ENCODE measurements at regions not wholly inside any gene's neighbourhood (a gene's known extent, or its start where the extent isn't known, plus 50 kb on each side); places are given as distances from the start of the nearest gene placed in this dataset.

- Mint-ChIP-seq H3K27ac (no peak overlapping the region), H3K4me1 (no peaks in the 10 kb centered on the region), H3K27me3 (no peaks in the 10 kb centered on the region), H3K4me3 (no peak overlapping the region), H3K9me3 (peaks cover 6 to 27% of the 10 kb centered on the region in 2 donors)
- no peak for ATAC-seq
- DNase-seq = no peak
Measured at GRCh38 chr4:34814266-34814665, 1430.0 kb downstream of the ARAP2 start.

GRCh38 chr4:34824515-34824914 lies 1419.8 kb downstream of the ARAP2 start:
- H3K27me3 Mint-ChIP-seq = no peaks in the 10 kb centered on the region
- no peaks in the 10 kb centered on the region for H3K4me1 Mint-ChIP-seq
- ATAC-seq (no peak), DNase-seq (no peak)
- no peak overlapping the region for H3K27ac Mint-ChIP-seq
- H3K9me3 Mint-ChIP-seq = no peaks in the 10 kb centered on the region
- no peak overlapping the region for H3K4me3 Mint-ChIP-seq

GRCh38 chr4:34826660-34827059 lies 1417.7 kb downstream of the ARAP2 start:
- Mint-ChIP-seq H3K4me3 (no peak overlapping the region), H3K27ac (no peak overlapping the region), H3K9me3 (no peaks in the 10 kb centered on the region), H3K4me1 (no peaks in the 10 kb centered on the region), H3K27me3 (no peaks in the 10 kb centered on the region)
- ATAC-seq (no peak), DNase-seq (no peak)

GRCh38 chr4:34845926-34846325 lies 1398.4 kb downstream of the ARAP2 start:
- Mint-ChIP-seq H3K4me1 (no peaks in the 10 kb centered on the region), H3K27ac (no peak overlapping the region), H3K27me3 (no peaks in the 10 kb centered on the region), H3K9me3 (no peaks in the 10 kb centered on the region), H3K4me3 (no peak overlapping the region)
- ATAC-seq (no peak), DNase-seq (no peak)

GRCh38 chr4:34850421-34850820 lies 1393.9 kb downstream of the ARAP2 start:
- no peaks in the 10 kb centered on the region for H3K9me3 Mint-ChIP-seq

GRCh38 chr4:34850968-34851367 lies 1393.3 kb downstream of the ARAP2 start:
- H3K4me3 Mint-ChIP-seq = no peak overlapping the region
- H3K27ac Mint-ChIP-seq = no peak overlapping the region
- no peaks in the 10 kb centered on the region for H3K9me3 Mint-ChIP-seq
- DNase-seq = no peak
- no peaks in the 10 kb centered on the region for H3K27me3 Mint-ChIP-seq
- H3K4me1 Mint-ChIP-seq = no peaks in the 10 kb centered on the region
- ATAC-seq = no peak

More at GRCh38 chr4:34850421-34850820, 1393.9 kb downstream of the ARAP2 start:
- ATAC-seq (no peak), DNase-seq (no peak)
- Mint-ChIP-seq H3K4me3 (no peak overlapping the region), H3K4me1 (no peaks in the 10 kb centered on the region), H3K27ac (no peak overlapping the region), H3K27me3 (no peaks in the 10 kb centered on the region)

DNA sequence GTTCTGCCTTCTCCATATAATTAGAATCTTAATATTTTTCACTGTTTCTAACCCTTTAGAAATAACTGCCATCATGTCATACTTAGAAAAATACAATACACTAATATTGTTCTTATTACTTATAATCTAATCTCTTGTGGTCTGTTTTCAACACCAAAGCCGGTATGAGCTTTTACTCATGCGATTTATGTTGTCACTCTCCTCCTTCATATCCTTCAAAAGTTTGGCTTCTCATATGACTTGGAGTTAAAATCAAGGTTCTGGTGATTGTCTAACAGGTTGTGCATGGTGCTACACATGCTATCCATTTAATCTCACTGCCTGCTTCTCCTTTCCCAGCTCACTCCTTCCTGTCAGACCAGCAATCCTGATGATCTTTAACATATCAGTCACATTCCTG lies 1392.9 kb downstream of the ARAP2 start:
- Mint-ChIP-seq H3K4me1 (no peaks in the 10 kb centered on the region), H3K9me3 (no peaks in the 10 kb centered on the region), H3K27me3 (no peaks in the 10 kb centered on the region), H3K4me3 (no peak overlapping the region), H3K27ac (no peak overlapping the region)
- ATAC-seq (no peak), DNase-seq (no peak)

- no peaks in the 10 kb centered on the region for H3K4me1 Mint-ChIP-seq
- H3K27ac Mint-ChIP-seq = no peak overlapping the region
- no peaks in the 10 kb centered on the region for H3K27me3 Mint-ChIP-seq
- H3K9me3 Mint-ChIP-seq = no peaks in the 10 kb centered on the region
- ATAC-seq (peak; percentile 15), DNase-seq (no peak)
- no peak overlapping the region for H3K4me3 Mint-ChIP-seq
Measured at GRCh38 chr4:34854451-34854850, 1389.9 kb downstream of the ARAP2 start.

GRCh38 chr4:34861666-34862065 lies 1382.6 kb downstream of the ARAP2 start:
- H3K27ac Mint-ChIP-seq = no peak overlapping the region
- no peaks in the 10 kb centered on the region for H3K4me1 Mint-ChIP-seq
- no peaks in the 10 kb centered on the region for H3K27me3 Mint-ChIP-seq
- DNase-seq (no peak), ATAC-seq (no peak)
- no peak overlapping the region for H3K4me3 Mint-ChIP-seq
- peaks cover 0 to 5% of the 10 kb centered on the region in 2 donors for H3K9me3 Mint-ChIP-seq

GRCh38 chr4:34878961-34879360 lies 1365.4 kb downstream of the ARAP2 start:
- H3K4me3 Mint-ChIP-seq = no peak overlapping the region
- no peak overlapping the region for H3K27ac Mint-ChIP-seq
- DNase-seq = no peak
- no peaks in the 10 kb centered on the region for H3K4me1 Mint-ChIP-seq
- no peak for ATAC-seq
- H3K27me3 Mint-ChIP-seq = no peaks in the 10 kb centered on the region
- peaks cover 16 to 33% of the 10 kb centered on the region in 2 donors for H3K9me3 Mint-ChIP-seq

GRCh38 chr4:34880246-34880645 lies 1364.1 kb downstream of the ARAP2 start:
- no peak for ATAC-seq
- DNase-seq = no peak
- Mint-ChIP-seq H3K4me1 (no peaks in the 10 kb centered on the region), H3K27ac (no peak overlapping the region), H3K4me3 (no peak overlapping the region), H3K27me3 (no peaks in the 10 kb centered on the region), H3K9me3 (peaks cover 8 to 20% of the 10 kb centered on the region in 2 donors)

GRCh38 chr4:34891892-34892291 lies 1352.4 kb downstream of the ARAP2 start:
- DNase-seq (no peak), ATAC-seq (no peak)
- no peak overlapping the region for H3K27ac Mint-ChIP-seq
- H3K4me3 Mint-ChIP-seq = no peak overlapping the region
- no peaks in the 10 kb centered on the region for H3K9me3 Mint-ChIP-seq
- no peaks in the 10 kb centered on the region for H3K4me1 Mint-ChIP-seq
- no peaks in the 10 kb centered on the region for H3K27me3 Mint-ChIP-seq

DNA sequence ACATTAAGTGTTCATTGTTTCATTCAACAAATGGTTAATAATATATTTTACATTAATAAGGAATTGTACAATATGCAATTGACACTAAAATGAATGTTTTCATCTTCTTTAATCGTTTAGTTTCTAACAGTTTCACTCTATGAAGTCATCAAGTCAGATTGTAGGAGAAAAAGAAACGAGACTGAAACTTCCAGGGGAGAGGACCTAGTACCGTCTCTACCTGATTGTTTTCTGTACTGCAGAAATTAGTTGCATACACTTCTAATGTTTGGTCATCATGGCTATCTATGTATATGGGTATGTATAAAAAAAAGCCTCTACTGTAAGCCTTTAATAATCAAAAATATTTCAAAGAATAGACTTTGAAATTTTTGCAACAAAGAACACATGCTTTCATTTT lies 1350.9 kb downstream of the ARAP2 start:
- Mint-ChIP-seq H3K27ac (no peak overlapping the region), H3K4me3 (no peak overlapping the region), H3K27me3 (no peaks in the 10 kb centered on the region), H3K9me3 (no peaks in the 10 kb centered on the region), H3K4me1 (no peaks in the 10 kb centered on the region)
- DNase-seq = no peak
- ATAC-seq = no peak

DNA sequence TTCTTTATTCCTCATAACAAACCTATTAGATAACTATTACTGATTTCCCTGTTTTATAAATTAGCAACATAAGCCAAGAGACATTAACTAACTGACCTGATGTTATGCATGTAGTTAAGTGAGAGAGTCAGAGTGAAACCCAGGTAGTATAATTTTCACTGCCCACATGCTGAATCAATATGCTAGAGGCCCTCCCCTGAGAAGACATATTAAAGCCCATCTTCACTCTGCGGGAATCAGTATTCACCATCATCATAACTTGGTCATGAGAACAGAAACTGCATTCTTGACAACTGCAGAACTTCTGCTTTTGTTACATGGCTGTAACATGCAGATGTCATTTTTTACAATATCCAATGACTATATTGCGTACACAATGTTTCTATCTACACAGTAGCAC lies 1324.3 kb downstream of the ARAP2 start:
- H3K9me3 Mint-ChIP-seq = no peaks in the 10 kb centered on the region
- H3K27me3 Mint-ChIP-seq = no peaks in the 10 kb centered on the region
- DNase-seq = no peak
- no peak for ATAC-seq
- no peak overlapping the region for H3K27ac Mint-ChIP-seq
- H3K4me1 Mint-ChIP-seq = no peaks in the 10 kb centered on the region
- no peak overlapping the region for H3K4me3 Mint-ChIP-seq

DNA sequence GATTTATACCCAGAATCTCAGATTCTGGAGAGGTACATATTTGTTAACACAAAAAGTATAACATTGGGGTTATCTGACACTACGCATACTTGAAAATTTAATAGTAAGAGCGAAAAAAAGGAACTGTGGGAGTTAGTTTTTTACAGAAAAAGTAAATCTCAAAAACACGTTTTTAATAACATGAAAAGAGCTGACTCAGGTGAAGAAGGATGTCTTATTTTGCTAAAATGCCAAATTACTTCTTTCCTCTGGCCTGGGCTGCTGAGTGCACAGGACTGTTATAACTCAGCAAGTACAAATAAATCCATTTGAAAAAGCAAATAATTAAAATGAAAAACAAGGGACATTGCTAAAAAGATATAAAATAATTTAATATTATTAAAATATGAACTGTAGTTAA lies 1322.9 kb downstream of the ARAP2 start:
- Mint-ChIP-seq H3K27ac (no peak overlapping the region), H3K4me1 (no peaks in the 10 kb centered on the region), H3K27me3 (no peaks in the 10 kb centered on the region), H3K9me3 (no peaks in the 10 kb centered on the region), H3K4me3 (no peak overlapping the region)
- ATAC-seq = no peak
- DNase-seq = no peak

GRCh38 chr4:34922325-34922724 lies 1322.0 kb downstream of the ARAP2 start:
- no peak overlapping the region for H3K4me3 Mint-ChIP-seq
- no peaks in the 10 kb centered on the region for H3K27me3 Mint-ChIP-seq
- ATAC-seq (no peak), DNase-seq (no peak)
- no peak overlapping the region for H3K27ac Mint-ChIP-seq
- H3K4me1 Mint-ChIP-seq = no peaks in the 10 kb centered on the region
- H3K9me3 Mint-ChIP-seq = no peaks in the 10 kb centered on the region

GRCh38 chr4:34932591-34932990 lies 1311.7 kb downstream of the ARAP2 start:
- Mint-ChIP-seq H3K4me1 (no peaks in the 10 kb centered on the region), H3K27me3 (no peaks in the 10 kb centered on the region), H3K27ac (no peak overlapping the region), H3K9me3 (peaks cover 6 to 7% of the 10 kb centered on the region in 2 donors), H3K4me3 (no peak overlapping the region)
- DNase-seq (no peak), ATAC-seq (no peak)

Measured in stimulated activated naive CD8-positive, alpha-beta T cell treated with anti-CD3 and anti-CD28 coated beads, Interleukin-15, amount 100 ng/mL, for 72 hours (primary cell).